22Rv1 (cell line): ENCODE measurements at regions not wholly inside any gene's neighbourhood (a gene's known extent, or its start where the extent isn't known, plus 50 kb on each side); places are given as distances from the start of the nearest gene placed in this dataset.

ENCODE experiments used
- ZFX ChIP-seq: fragments of 450-650 bp; IDR thresholded peaks from 2 replicates; pipeline ENCODE4 v1.6.1; 2017; ENCODE audit warnings: antibody characterized with exemption, borderline replicate concordance
- TF ChIP-seq, protein P1 (sequence below): fragments of 450-650 bp; IDR thresholded peaks from 2 replicates; pipeline ENCODE4 v1.5.1; 2017; ENCODE audit warnings: mild to moderate bottlenecking

DNA sequence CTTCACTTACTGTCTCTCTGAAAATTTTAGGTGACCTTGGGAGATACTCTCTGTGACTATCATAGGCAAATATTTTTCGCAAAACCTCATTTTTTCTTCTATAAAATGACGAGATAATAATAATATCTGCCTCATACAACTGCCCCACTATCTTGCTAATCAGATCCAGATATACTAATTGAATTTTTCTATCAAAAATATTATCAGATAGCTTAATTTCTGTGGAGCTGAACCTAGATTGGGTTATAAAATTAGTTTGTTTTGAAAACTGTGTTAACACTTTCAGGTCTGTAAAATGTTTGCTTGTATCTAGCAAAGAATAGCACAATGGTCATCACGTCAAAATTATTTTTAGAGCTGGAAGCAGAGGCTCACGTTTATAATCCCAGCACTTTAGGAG lies 486.7 kb upstream of the LRRN3 start:
- TF ChIP-seq, protein P1, sequence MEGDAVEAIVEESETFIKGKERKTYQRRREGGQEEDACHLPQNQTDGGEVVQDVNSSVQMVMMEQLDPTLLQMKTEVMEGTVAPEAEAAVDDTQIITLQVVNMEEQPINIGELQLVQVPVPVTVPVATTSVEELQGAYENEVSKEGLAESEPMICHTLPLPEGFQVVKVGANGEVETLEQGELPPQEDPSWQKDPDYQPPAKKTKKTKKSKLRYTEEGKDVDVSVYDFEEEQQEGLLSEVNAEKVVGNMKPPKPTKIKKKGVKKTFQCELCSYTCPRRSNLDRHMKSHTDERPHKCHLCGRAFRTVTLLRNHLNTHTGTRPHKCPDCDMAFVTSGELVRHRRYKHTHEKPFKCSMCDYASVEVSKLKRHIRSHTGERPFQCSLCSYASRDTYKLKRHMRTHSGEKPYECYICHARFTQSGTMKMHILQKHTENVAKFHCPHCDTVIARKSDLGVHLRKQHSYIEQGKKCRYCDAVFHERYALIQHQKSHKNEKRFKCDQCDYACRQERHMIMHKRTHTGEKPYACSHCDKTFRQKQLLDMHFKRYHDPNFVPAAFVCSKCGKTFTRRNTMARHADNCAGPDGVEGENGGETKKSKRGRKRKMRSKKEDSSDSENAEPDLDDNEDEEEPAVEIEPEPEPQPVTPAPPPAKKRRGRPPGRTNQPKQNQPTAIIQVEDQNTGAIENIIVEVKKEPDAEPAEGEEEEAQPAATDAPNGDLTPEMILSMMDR, result no peak
- no peak for TF ChIP-seq ZFX
